ENCODE measurements at regions not wholly inside any gene's neighbourhood (a gene's known extent, or its start where the extent isn't known, plus 50 kb on each side); places are given as distances from the start of the nearest gene placed in this dataset.

DNA sequence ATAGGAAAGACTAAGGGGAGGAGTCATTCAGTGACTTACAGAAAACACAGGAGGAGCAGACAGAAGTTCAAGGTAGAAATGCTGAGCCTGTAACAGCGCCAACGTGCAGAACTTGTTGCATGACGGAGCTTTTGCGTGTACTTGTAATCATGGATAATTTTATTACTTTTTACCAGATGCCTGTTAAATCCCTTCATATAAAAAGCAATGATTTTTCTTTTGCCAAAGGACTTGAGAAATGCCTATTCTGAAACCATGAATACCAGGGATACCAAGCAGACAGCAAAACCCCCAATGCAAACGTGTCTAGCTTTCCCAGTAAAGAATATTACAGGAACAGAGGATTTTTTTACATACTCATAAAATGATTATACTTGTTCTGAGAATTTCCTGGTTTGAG, 163.6 kb upstream of the GSC start:
- no peak for DNase-seq (ENCODE audit: low read depth in 2 of 2)
- H3K4me3 ChIP-seq (replicated peaks in 1 of 2; ENCODE audit: low read depth in 2 of 2, low read length in 2 of 2), result no peak overlapping the region
- TF ChIP-seq, protein P1, sequence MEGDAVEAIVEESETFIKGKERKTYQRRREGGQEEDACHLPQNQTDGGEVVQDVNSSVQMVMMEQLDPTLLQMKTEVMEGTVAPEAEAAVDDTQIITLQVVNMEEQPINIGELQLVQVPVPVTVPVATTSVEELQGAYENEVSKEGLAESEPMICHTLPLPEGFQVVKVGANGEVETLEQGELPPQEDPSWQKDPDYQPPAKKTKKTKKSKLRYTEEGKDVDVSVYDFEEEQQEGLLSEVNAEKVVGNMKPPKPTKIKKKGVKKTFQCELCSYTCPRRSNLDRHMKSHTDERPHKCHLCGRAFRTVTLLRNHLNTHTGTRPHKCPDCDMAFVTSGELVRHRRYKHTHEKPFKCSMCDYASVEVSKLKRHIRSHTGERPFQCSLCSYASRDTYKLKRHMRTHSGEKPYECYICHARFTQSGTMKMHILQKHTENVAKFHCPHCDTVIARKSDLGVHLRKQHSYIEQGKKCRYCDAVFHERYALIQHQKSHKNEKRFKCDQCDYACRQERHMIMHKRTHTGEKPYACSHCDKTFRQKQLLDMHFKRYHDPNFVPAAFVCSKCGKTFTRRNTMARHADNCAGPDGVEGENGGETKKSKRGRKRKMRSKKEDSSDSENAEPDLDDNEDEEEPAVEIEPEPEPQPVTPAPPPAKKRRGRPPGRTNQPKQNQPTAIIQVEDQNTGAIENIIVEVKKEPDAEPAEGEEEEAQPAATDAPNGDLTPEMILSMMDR (IDR thresholded peaks at IDR 0.05; ENCODE audit: low read depth, low read length), result no peak

- DNase-seq (ENCODE audit: low read depth in 2 of 2), result no peak
- TF ChIP-seq, protein P1 (IDR thresholded peaks at IDR 0.05; ENCODE audit: low read depth, low read length), result no peak
- no peak overlapping the region for H3K4me3 ChIP-seq (replicated peaks in 1 of 2; ENCODE audit: low read depth in 2 of 2, low read length in 2 of 2)
Measured at GRCh38 chr14:94932589-94932988, 162.7 kb upstream of the GSC start.

DNA sequence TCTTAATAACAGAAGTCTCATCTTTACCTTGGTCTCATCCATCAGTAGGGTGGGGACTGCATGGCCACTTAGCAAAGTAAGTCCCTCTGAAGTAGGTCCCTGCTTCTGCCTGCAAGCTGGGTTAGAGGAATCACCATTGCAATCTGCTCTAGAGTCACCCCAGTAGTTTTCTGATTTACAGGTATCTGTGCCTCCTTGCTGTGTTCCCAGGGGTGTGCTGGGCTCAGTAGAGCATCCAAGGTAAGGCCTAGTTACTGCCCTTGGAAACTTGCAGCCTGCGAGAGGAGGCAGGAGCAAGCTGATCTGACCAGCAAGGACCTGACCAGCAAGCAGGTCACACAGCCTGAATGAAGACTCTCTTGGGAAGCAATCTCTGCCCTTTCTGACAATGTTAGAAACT, 160.8 kb upstream of the GSC start:
- no peak overlapping the region for H3K4me3 ChIP-seq (replicated peaks in 1 of 2; ENCODE audit: low read depth in 2 of 2, low read length in 2 of 2)
- TF ChIP-seq, protein P1 (IDR thresholded peaks at IDR 0.05; ENCODE audit: low read depth, low read length), result no peak
- no peak for DNase-seq (ENCODE audit: low read depth in 2 of 2)

- H3K4me3 ChIP-seq (replicated peaks in 1 of 2; ENCODE audit: low read depth in 2 of 2, low read length in 2 of 2), result no peak overlapping the region
- TF ChIP-seq, protein P1 (IDR thresholded peaks at IDR 0.05; ENCODE audit: low read depth, low read length), result no peak
- DNase-seq (ENCODE audit: low read depth in 2 of 2), result no peak
Measured at GRCh38 chr14:94929354-94929753, 159.4 kb upstream of the GSC start.

DNA sequence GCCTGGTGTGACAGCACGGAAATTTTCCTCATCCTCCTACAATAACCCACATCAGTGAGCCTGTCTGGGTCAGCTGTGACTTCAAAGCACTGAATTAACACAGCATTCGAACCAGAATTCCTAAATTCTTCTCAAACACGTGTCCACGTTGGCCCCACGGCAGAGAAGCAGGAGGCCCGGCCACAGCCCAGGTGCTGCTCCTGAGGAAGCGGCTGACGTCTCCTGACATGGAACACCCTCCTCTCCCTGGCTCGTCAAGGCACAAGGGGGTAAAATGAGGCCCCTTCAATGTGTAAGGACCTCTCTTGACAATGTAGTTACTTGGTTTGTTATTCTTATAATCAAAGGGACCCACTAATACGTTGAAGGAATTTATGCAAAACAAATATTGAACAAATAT, 156.3 kb upstream of the GSC start:
- H3K4me3 ChIP-seq (replicated peaks in 1 of 2; ENCODE audit: low read depth in 2 of 2, low read length in 2 of 2), result no peak overlapping the region
- DNase-seq (ENCODE audit: low read depth in 2 of 2), result no peak
- TF ChIP-seq, protein P1 (IDR thresholded peaks at IDR 0.05; ENCODE audit: low read depth, low read length), result no peak

- TF ChIP-seq, protein P1 (IDR thresholded peaks at IDR 0.05; ENCODE audit: low read depth, low read length), result no peak
- no peak overlapping the region for H3K4me3 ChIP-seq (replicated peaks in 1 of 2; ENCODE audit: low read depth in 2 of 2, low read length in 2 of 2)
- DNase-seq (ENCODE audit: low read depth in 2 of 2), result no peak
Measured at GRCh38 chr14:94925416-94926173, 155.7 kb upstream of the GSC start.

DNA sequence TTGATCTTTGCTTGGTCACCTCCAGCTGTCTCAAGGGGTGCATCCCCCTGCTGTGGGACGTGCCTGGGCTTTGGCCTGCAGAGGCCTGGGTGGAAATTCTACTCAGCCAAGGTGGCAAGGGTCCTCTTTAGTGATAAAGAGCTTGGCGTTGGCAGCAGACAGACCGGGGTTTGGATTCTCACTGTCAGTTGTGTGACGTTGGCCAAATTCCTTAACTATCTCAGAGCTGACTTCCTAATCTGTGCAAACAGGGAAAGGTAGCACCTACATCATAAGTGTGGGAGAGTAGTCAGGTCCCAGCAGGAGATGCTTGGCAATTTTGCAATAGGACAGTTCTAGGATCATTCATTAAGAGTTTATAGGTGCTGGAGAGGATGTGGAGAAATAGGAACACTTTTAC, 154.3 kb upstream of the GSC start:
- TF ChIP-seq, protein P1 (IDR thresholded peaks at IDR 0.05; ENCODE audit: low read depth, low read length), result no peak
- no peak for DNase-seq (ENCODE audit: low read depth in 2 of 2)
- H3K4me3 ChIP-seq (replicated peaks in 1 of 2; ENCODE audit: low read depth in 2 of 2, low read length in 2 of 2), result no peak overlapping the region
